ENCODE measurements at regions not wholly inside any gene's neighbourhood (a gene's known extent, or its start where the extent isn't known, plus 50 kb on each side); places are given as distances from the start of the nearest gene placed in this dataset.

DNA sequence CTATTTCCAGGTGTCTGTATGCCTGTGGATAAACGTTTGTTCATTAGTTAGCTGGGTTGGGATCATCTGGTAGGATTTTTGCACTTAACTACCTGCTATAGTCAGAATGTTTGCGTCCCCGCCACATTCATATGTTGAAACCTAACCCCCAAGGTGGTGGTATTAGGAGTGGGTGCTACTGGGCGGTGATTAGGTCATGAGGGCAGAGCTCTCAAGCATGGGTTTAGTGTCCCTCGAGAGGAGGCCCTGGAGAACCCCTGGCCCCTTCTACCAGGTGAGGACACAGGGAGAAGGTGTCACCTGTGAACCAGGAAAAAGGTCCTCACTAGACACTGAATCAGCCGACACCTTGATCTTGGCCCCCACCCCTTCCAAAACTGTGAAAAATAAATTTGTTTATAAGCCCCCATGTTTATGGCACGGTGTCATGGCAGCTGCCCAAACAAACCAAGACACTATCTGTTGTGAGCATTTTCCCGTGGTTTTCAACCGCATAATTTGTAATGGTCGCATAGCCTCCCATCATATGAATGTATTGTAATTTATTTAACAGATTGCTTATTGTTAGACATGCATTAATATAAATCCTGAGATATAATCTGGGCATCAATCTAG is 92.7 kb upstream of the TRIM2 start:
- Mint-ChIP-seq H3K4me3 (no peak overlapping the region), H3K4me1 (peaks cover 13% of the 10 kb centered on the region), H3K9me3 (no peaks in the 10 kb centered on the region), H3K36me3 (peaks cover 6% of the 10 kb centered on the region), H3K27ac (peak overlapping the region; percentile 11)
- DNase-seq (ENCODE audit: low spot score in 2 of 2) (no peak), ATAC-seq (no peak)

GRCh38 chr4:153112041-153112441 is 92.2 kb upstream of the TRIM2 start:
- Mint-ChIP-seq H3K36me3 (peaks cover 6% of the 10 kb centered on the region), H3K4me3 (no peak overlapping the region), H3K9me3 (no peaks in the 10 kb centered on the region), H3K4me1 (peaks cover 13% of the 10 kb centered on the region), H3K27ac (no peak overlapping the region)
- no peak for DNase-seq (ENCODE audit: low spot score in 2 of 2)
- ATAC-seq, result no peak

GRCh38 chr4:153113061-153113837 is 91.0 kb upstream of the TRIM2 start:
- no peak overlapping the region for H3K27ac Mint-ChIP-seq
- H3K4me3 Mint-ChIP-seq, result no peak overlapping the region
- peak; percentile 17 for ATAC-seq
- no peaks in the 10 kb centered on the region for H3K9me3 Mint-ChIP-seq
- H3K36me3 Mint-ChIP-seq, result peaks cover 6% of the 10 kb centered on the region
- DNase-seq (ENCODE audit: low spot score in 2 of 2), result no peak
- H3K4me1 Mint-ChIP-seq, result peaks cover 13% of the 10 kb centered on the region

DNA sequence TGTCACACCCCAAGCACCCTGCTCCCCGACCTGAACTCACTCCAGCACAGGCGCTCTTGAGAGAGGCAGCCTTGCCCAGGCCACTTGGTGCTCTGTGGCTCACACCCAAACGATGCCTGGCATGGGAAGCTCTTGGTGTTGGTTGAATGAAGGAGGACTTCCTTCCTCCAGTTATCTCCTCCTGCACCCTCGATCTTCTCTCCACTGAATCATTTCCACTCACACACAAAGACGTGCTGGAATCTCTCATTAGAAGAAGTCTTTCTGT is 90.5 kb upstream of the TRIM2 start:
- H3K4me1 Mint-ChIP-seq, result peaks cover 13% of the 10 kb centered on the region
- no peaks in the 10 kb centered on the region for H3K9me3 Mint-ChIP-seq
- H3K27ac Mint-ChIP-seq, result no peak overlapping the region
- DNase-seq (ENCODE audit: low spot score in 2 of 2) (no peak), ATAC-seq (no peak)
- peaks cover 6% of the 10 kb centered on the region for H3K36me3 Mint-ChIP-seq
- no peak overlapping the region for H3K4me3 Mint-ChIP-seq

GRCh38 chr4:153114771-153115321 is 89.4 kb upstream of the TRIM2 start:
- peaks cover 9% of the 10 kb centered on the region for H3K4me1 Mint-ChIP-seq
- peaks cover 6% of the 10 kb centered on the region for H3K36me3 Mint-ChIP-seq
- H3K27ac Mint-ChIP-seq, result no peak overlapping the region
- DNase-seq (ENCODE audit: low spot score in 2 of 2) (no peak), ATAC-seq (peak; percentile 66)
- H3K9me3 Mint-ChIP-seq, result no peaks in the 10 kb centered on the region
- no peak overlapping the region for H3K4me3 Mint-ChIP-seq

DNA sequence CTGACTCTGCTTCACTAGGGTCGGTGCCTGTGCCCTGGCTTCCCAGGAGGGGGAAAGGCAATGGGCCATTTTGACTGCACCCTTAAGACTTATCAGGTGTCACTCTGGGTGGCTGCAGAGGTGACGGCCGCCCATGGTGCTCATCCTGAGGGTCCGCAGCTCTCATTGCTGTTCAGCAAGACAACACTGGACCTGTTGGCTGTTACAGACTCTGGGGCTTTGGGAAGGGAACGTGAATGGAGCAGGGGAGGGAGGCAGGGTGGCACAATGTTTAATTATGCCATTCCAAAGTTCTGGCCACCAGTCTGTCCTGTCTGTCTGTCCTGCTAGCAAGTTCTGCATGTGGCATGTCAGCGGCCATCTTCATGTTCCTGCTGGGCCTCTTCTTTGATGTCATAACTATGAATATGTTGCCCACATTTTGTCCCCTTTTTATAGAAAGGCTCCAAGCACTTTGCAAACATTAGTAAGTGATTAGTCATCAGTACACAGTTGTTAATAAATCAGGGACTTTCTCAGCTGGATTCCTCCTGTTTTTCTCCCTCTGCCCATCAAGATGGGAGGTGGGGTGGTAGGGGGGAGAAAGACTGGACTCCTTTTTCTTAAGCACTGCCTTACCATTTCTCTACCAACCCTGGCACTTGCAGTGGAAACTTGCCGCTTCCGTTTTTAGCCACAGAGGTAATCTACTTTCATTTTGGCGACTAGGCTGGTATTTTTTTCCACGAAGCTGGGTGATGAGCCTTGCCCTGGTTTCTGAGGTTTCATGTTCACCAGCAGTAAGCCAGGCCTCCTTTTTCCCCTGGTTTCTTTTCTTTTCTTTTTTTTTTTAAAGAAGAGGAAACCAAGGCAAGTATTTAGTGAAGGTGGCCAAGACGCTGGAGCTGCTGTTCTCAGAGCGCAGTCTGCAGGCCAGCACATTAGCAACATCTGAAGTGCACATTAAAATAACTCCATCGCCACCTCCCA is 88.6 kb upstream of the TRIM2 start:
- Mint-ChIP-seq H3K27ac (no peak overlapping the region), H3K4me1 (peaks cover 6% of the 10 kb centered on the region), H3K9me3 (no peaks in the 10 kb centered on the region), H3K4me3 (no peak overlapping the region), H3K36me3 (peaks cover 6% of the 10 kb centered on the region)
- ATAC-seq (peak; percentile 88), DNase-seq (ENCODE audit: low spot score in 2 of 2) (peak; percentile 47 to 84)

- Mint-ChIP-seq H3K27ac (no peak overlapping the region), H3K4me1 (no peaks in the 10 kb centered on the region), H3K4me3 (no peak overlapping the region), H3K36me3 (peaks cover 6% of the 10 kb centered on the region), H3K9me3 (no peaks in the 10 kb centered on the region)
- no peak for DNase-seq (ENCODE audit: low spot score in 2 of 2)
- ATAC-seq, result no peak
These were observed 88.0 kb upstream of the TRIM2 start for GRCh38 chr4:153116291-153116680.

DNA sequence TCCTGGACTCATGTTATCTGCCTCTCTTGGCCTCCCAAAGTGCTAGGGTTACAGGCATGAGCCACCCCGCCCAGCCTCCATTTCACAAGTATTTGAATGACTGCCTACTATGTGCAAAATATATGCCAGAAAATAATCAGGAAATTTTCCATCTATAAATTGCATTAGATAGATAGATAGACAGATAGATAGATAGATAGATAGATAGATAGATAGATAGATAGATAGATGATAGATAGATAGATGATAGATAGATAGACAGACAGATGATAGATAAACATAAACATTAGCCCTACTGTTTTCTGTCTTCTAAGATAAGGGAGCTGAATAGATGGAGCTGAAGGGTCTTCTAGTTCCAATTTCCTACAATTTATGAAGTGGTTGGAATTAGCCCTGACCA is 87.4 kb upstream of the TRIM2 start:
- H3K9me3 Mint-ChIP-seq, result no peaks in the 10 kb centered on the region
- no peaks in the 10 kb centered on the region for H3K4me1 Mint-ChIP-seq
- no peak for ATAC-seq
- H3K27ac Mint-ChIP-seq, result no peak overlapping the region
- no peak for DNase-seq (ENCODE audit: low spot score in 2 of 2)
- peaks cover 6% of the 10 kb centered on the region for H3K36me3 Mint-ChIP-seq
- H3K4me3 Mint-ChIP-seq, result no peak overlapping the region

DNA sequence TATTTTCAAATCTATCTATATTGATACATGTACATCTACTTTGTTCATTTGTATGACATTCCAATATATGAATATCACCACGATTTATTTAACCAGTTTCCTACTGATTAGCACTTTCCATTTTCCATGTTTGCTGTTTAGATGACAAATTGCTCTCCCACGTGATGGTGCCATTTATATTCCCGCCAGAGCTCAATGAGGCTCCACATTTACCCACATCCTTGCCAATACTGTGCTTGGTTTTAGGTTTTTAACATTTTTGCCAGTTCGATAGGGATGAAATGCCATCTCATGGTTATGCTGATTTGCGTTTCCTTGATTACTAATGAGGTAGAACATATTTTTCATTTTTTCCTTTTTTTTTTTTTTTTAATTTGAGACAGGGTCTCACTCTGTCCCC is 86.7 kb upstream of the TRIM2 start:
- Mint-ChIP-seq H3K36me3 (peaks cover 6% of the 10 kb centered on the region), H3K4me3 (no peak overlapping the region), H3K9me3 (no peaks in the 10 kb centered on the region), H3K27ac (no peak overlapping the region), H3K4me1 (no peaks in the 10 kb centered on the region)
- ATAC-seq, result no peak
- DNase-seq (ENCODE audit: low spot score in 2 of 2), result no peak

GRCh38 chr4:153119626-153120025 is 84.6 kb upstream of the TRIM2 start:
- no peak overlapping the region for H3K4me3 Mint-ChIP-seq
- DNase-seq (ENCODE audit: low spot score in 2 of 2) (no peak), ATAC-seq (no peak)
- no peaks in the 10 kb centered on the region for H3K4me1 Mint-ChIP-seq
- no peak overlapping the region for H3K27ac Mint-ChIP-seq
- no peaks in the 10 kb centered on the region for H3K9me3 Mint-ChIP-seq
- H3K36me3 Mint-ChIP-seq, result peaks cover 6% of the 10 kb centered on the region

DNA sequence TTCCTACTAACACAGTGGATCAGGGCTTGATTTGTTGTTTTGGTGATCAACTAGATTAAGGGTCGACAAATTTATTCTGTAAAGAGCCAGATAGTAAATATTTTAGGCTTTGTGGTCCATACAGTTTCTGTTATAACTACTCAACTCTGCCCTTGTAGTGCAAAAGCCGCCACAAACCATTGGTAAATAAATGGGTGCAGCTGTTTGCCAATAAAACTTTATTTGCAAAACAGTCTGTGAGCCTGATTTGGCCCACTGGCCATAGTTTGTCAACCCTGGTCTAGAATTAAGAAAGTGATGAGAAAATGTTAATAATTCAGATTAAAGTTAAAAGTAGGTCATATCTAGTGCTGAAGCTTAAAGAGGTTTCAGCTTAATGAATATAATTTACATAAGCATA is 84.0 kb upstream of the TRIM2 start:
- Mint-ChIP-seq H3K36me3 (peaks cover 6% of the 10 kb centered on the region), H3K4me1 (no peaks in the 10 kb centered on the region), H3K4me3 (no peak overlapping the region), H3K27ac (no peak overlapping the region), H3K9me3 (no peaks in the 10 kb centered on the region)
- ATAC-seq (no peak), DNase-seq (ENCODE audit: low spot score in 2 of 2) (no peak)

DNA sequence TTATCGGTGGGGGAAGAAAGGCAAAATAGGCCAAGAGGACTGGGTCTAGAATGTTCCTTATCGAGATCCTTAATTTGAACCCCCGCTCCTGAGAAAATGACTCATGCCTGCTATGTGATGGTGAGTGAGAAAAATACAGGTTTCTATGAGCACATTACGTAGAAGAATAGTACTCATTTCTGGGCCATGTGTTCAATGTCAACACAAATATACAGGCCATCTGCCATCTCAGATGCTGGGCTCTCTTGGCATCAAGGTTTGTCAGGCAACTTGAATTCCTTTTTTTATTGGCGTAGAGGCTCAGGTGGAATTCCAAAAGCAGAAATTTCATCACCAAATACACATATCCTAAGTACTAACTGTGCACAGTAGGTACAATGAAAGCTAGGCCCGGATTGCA is 81.4 kb upstream of the TRIM2 start:
- no peaks in the 10 kb centered on the region for H3K36me3 Mint-ChIP-seq
- no peaks in the 10 kb centered on the region for H3K9me3 Mint-ChIP-seq
- H3K4me3 Mint-ChIP-seq, result no peak overlapping the region
- no peak overlapping the region for H3K27ac Mint-ChIP-seq
- no peaks in the 10 kb centered on the region for H3K4me1 Mint-ChIP-seq
- DNase-seq (ENCODE audit: low spot score in 2 of 2) (no peak), ATAC-seq (no peak)

GRCh38 chr4:153126137-153126536 is 78.1 kb upstream of the TRIM2 start:
- H3K27ac Mint-ChIP-seq, result no peak overlapping the region
- DNase-seq (ENCODE audit: low spot score in 2 of 2) (no peak), ATAC-seq (no peak)
- H3K36me3 Mint-ChIP-seq, result peaks cover 15% of the 10 kb centered on the region
- H3K4me1 Mint-ChIP-seq, result no peaks in the 10 kb centered on the region
- peaks cover 5% of the 10 kb centered on the region for H3K9me3 Mint-ChIP-seq
- H3K4me3 Mint-ChIP-seq, result no peak overlapping the region

GRCh38 chr4:153127760-153128494 is 76.3 kb upstream of the TRIM2 start:
- Mint-ChIP-seq H3K27ac (no peak overlapping the region), H3K4me3 (no peak overlapping the region), H3K4me1 (no peaks in the 10 kb centered on the region), H3K36me3 (peaks cover 15% of the 10 kb centered on the region), H3K9me3 (peaks cover 5% of the 10 kb centered on the region)
- ATAC-seq (peak; percentile 79), DNase-seq (ENCODE audit: low spot score in 2 of 2) (peak; percentile 79 to 91)

GRCh38 chr4:153131596-153131995 is 72.6 kb upstream of the TRIM2 start:
- H3K4me1 Mint-ChIP-seq, result peaks cover 19% of the 10 kb centered on the region
- H3K36me3 Mint-ChIP-seq, result peaks cover 15% of the 10 kb centered on the region
- DNase-seq (ENCODE audit: low spot score in 2 of 2) (no peak), ATAC-seq (no peak)
- H3K4me3 Mint-ChIP-seq, result no peak overlapping the region
- H3K9me3 Mint-ChIP-seq, result peaks cover 5% of the 10 kb centered on the region
- no peak overlapping the region for H3K27ac Mint-ChIP-seq
